Cardiac septum (tissue), 1 donor: ENCODE measurements at regions not wholly inside any gene's neighbourhood (a gene's known extent, or its start where the extent isn't known, plus 50 kb on each side); places are given as distances from the start of the nearest gene placed in this dataset.

Source experiments
- DNase-seq: peaks from one replicate; pipeline ENCODE4 v3.0.0-alpha.2; 2020; ENCODE audit warnings: low spot score
- intact Hi-C: fragments of 100-400 bp; cut with DNase I; formaldehyde crosslinking; loops from one replicate; pipeline ENCODE4 v1.14.0; 2022
- donor health status: DM: no; HTN: no; CAD: no.

GRCh38 chr9:6068983-6069382 is 53.6 kb upstream of the RANBP6 start:
- DNase-seq = no peak
- intact Hi-C loops = no loop called here

- DNase-seq = no peak
- intact Hi-C loops = no loop called here
These were observed 52.0 kb upstream of the RANBP6 start for GRCh38 chr9:6067426-6067825.
